Right cardiac atrium (tissue), 5 donors: ENCODE measurements at regions not wholly inside any gene's neighbourhood (a gene's known extent, or its start where the extent isn't known, plus 50 kb on each side); places are given as distances from the start of the nearest gene placed in this dataset.
"Not testable (repeated sequence)": the region's sequence is repeated elsewhere in the genome, so short reads cannot be mapped to it uniquely, and the experiment has no call there.

Source experiments
- ATAC-seq, 2 donors: fragments of 200-7000 bp; cut with Tn5 transposase; one replicate each; pipeline versions ENCODE4 v1.8.0 to v1.9.1; 2020; ENCODE audit warnings: moderate library complexity in 2 of 2, mild to moderate bottlenecking in 1 of 2
- DNase-seq, 3 donors: peaks; one replicate each; pipeline ENCODE4 v3.0.0-alpha.2; 2020
- H3K27ac ChIP-seq: one replicate; pipeline ENCODE4 v1.5.1; 2013; ENCODE audit warnings: mild to moderate bottlenecking, low read length, control low read depth, moderate library complexity
- H3K27me3 ChIP-seq: one replicate; pipeline ENCODE4 v1.6.1; 2013; ENCODE audit not compliant: control insufficient read depth, insufficient read depth
- H3K4me1 ChIP-seq: one replicate; pipeline ENCODE4 v1.6.1; 2013; ENCODE audit warnings: low read length; ENCODE audit not compliant: control insufficient read depth, insufficient read depth
- H3K4me3 ChIP-seq: one replicate; pipeline ENCODE4 v1.5.1; 2013; ENCODE audit warnings: low read length, control low read depth
- H3K9me3 ChIP-seq: one replicate; pipeline ENCODE4 v1.6.1; 2013; ENCODE audit warnings: low read length; ENCODE audit not compliant: control insufficient read depth
- WGBS: extraction: QIAGEN DNeasy Blood & Tissue Kit; methylation state at CpG from one replicate; pipeline ENCODE4 v1.1.7; 2013; 5-methylcytosine and 5-hydroxymethylcytosine counted together
- intact Hi-C, 4 donors: fragments of 100-400 bp; cut with DNase I; formaldehyde crosslinking; loops; one replicate each; pipeline versions ENCODE4 v1.11.0 to v1.14.0; 2022 to 2023
- donor health status: healthy with polysubstance abuse.
- donor health status: DM: no; HTN: yes; CAD: no.
- donor health status: DM: no; HTN: no; CAD: no.
- donor health status: DM: no; HTN: yes; CAD: no; lungs with severe emphysema.
- donor health status: DM: yes; HTN: yes; CAD: no.

DNA sequence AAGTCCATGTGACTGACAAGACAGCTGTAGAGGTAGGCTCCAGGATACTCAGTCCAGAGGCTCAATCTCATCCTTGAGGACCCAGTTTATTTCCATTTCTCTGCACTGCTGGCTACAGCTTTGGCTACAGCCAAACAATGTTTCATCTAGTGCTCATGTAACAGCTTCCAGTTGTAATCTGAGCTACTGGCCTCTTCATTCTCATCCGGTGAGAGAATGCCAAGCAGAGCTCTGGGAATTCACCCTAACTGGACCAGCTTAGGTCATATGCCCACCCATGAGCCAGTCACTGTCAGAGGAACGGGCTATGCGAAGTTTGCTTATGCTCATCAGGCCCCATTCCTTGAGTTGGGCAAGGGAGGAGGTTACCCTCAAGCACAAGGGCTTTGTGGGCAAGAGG is 192.9 kb downstream of the EVX1 start:
- intact Hi-C loops = no loop called here
- ATAC-seq = no peak
- H3K4me3 ChIP-seq = no peak overlapping the region
- no peaks in the 10 kb centered on the region for H3K9me3 ChIP-seq
- H3K27me3 ChIP-seq = no peaks in the 10 kb centered on the region
- no peak overlapping the region for H3K27ac ChIP-seq
- no peaks in the 10 kb centered on the region for H3K4me1 ChIP-seq
- WGBS = 60% methylated on average over 3 of the region's 3 CpGs
- no peak for DNase-seq

DNA sequence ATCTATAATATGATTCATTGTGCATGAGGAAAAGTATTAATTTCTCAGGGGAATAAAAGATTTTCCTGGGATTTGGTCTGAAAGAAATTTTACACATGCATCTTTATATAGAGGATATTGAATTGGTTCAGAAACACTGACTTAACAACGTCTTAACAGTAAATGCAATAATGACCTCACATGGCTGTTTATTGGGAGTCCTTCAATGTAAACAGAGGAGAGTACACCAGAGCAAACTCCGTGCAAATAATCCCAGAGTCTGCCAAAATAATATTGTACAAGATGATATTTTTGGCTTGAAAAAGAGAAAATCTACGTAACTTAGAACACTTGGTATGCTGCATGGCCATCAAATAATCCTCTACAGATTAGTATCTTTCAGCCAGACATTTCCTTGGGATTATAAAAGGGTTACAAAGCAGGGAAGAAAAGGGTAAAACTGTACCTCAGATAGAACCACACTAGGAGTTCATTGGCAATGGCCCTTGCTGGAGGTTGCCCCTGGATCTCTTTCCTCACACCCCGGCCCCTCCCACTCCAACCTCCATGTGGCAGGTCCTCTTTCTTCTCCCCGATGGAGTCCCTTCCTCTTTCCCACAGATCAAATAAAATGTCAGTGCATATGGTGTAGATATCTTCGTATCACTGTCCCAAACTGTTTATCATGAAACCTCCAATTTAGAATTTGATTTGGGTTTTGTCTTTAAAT is 196.4 kb downstream of the EVX1 start:
- 60% methylated on average over 6 of the region's 6 CpGs for WGBS
- no peaks in the 10 kb centered on the region for H3K27me3 ChIP-seq
- no peaks in the 10 kb centered on the region for H3K9me3 ChIP-seq
- intact Hi-C loops = no loop called here
- no peak overlapping the region for H3K27ac ChIP-seq
- DNase-seq = no peak
- no peaks in the 10 kb centered on the region for H3K4me1 ChIP-seq
- H3K4me3 ChIP-seq = no peak overlapping the region
- no peak for ATAC-seq

- H3K4me1 ChIP-seq = no peaks in the 10 kb centered on the region
- no peak for DNase-seq
- ATAC-seq = no peak
- no peak overlapping the region for H3K27ac ChIP-seq
- no peaks in the 10 kb centered on the region for H3K27me3 ChIP-seq
- intact Hi-C loops = no loop called here
- no peak overlapping the region for H3K4me3 ChIP-seq
- no peaks in the 10 kb centered on the region for H3K9me3 ChIP-seq
These were observed 199.9 kb downstream of the EVX1 start for GRCh38 chr7:27442455-27442854.

- DNase-seq, H3K4me3 ChIP-seq, H3K27me3 ChIP-seq, intact Hi-C loops, ATAC-seq, H3K27ac ChIP-seq, H3K4me1 ChIP-seq, H3K9me3 ChIP-seq: not testable (repeated sequence)
- 41% methylated on average over 8 of the region's 8 CpGs for whole genome bisulfite sequencing
These were observed 206.4 kb downstream of the EVX1 start for GRCh38 chr7:27449046-27449445.

GRCh38 chr7:27453702-27454405 is 208.8 kb downstream of the HIBADH start:
- intact Hi-C loops = no loop called here
- Histone ChIP-seq H3K27me3 (no peaks in the 10 kb centered on the region), H3K27ac (no peak overlapping the region), H3K9me3 (no peaks in the 10 kb centered on the region), H3K4me3 (no peak overlapping the region), H3K4me1 (no peaks in the 10 kb centered on the region)
- no peak for ATAC-seq
- WGBS = 63% methylated on average over 8 of the region's 8 CpGs
- no peak for DNase-seq

DNA sequence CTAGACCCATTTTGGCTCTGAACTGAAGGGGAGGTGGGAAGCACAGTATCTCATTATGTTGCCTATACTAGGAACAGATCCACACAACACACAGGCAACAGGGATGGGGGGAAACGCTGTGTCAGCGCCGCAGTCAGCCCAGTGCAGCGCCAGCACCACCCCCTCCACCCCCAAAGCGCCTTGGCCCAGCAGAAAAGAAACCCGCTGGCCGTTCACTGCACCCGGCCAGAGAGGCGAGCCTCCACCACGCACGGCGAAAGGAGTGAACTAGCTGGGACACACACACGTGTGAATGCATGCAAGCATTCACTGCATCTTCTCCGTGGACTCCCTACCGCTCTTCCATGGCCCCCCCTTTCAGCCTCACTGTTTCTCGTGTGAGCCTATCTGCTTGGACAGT is 205.6 kb downstream of the HIBADH start:
- DNase-seq = peak in 2 of 3 donors; percentile 59 to 67
- H3K4me1 ChIP-seq, H3K9me3 ChIP-seq, H3K27me3 ChIP-seq, H3K4me3 ChIP-seq, H3K27ac ChIP-seq, intact Hi-C loops: not testable (repeated sequence)
- peak; percentile 64 to 72 for ATAC-seq
- 44% methylated on average over 16 of the region's 16 CpGs for WGBS

DNA sequence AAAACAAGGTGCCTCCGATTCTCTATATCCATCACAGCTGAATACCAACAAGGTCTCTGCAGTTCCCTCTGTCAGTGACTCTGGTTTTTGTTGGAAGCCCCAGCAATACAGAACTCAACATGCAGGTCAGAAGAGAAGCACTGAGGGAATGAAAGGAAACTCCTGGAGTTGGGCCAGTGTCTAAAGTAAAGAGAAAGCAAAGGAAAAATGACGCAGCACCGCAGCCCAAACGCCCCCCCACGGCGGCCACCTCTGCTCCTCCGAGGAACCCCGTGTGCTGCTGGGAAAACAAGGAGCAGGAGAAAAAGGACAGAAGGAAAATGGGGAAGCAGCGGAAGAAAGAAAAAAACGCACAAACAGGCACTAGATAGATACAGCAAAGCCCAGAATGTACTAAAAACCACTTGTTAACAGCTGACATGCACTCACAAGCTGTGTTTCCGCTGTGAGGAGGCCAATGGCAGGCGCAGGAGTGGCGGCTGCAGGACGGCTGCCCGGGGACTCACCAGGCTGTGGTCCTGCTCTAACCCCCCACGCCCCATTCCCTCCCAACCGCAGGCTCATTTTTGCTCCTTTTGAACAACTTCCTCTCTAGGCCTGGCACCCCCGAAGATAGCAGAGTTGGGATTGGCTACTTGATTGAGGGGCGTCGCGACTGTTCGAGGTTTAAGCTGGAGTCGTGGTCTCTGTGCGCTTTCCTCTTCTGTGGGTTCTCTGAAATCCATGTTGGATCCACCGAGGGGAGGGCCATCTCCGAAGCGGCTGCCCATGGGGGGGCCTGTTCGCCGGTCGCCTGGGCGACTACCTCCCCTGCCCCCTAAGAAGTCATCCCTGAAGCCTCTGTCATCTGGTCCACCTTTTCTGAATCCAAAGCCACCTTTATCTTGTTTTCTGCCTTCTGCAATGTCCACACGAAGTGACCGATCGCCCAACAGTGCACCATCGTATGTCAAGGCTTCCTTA is 204.8 kb downstream of the HIBADH start:
- peak; percentile 54 to 64 for ATAC-seq
- 77% methylated on average over 30 of the region's 35 CpGs for WGBS
- H3K4me1 ChIP-seq, intact Hi-C loops, H3K27ac ChIP-seq, H3K9me3 ChIP-seq, H3K4me3 ChIP-seq, DNase-seq, H3K27me3 ChIP-seq: not testable (repeated sequence)

DNA sequence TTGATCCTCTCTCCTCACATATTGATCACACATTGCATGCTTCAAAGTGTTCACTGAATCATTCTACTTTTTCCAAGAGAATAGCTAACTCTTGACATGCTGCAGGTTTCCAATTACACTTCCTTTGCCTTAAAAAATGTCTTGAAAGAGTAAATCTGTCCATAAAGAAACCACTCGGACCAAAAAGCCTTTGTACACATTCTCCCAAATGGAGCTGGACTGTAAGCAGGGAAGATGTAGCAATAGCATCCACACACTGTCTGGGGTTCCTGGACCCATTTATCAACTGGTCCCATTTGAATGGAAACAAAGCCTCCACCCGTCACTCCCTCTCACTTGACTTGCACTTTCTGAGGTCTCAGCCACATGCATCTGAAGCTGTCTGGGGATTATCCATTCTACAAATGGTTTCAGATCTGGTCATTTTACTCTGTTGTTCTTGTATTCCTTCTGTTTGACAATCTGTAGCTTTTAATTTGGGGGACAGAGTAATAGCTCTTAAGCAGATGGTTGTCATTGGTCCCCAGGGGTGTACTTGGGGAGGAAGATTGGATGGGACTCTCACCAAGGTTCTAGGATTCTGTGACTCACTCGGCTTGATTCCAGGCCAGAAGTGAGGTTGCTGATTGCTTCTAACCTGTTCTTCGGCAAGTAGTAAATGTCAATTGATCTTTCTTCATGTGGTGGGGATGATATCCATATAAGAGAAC is 203.5 kb downstream of the HIBADH start:
- WGBS = 61% methylated on average over 4 of the region's 4 CpGs
- intact Hi-C loops = no loop called here
- no peak for ATAC-seq
- peak in 1 of 3 donors; percentile 29 for DNase-seq
- Histone ChIP-seq H3K4me1 (peaks cover 2% of the 10 kb centered on the region), H3K27me3 (no peaks in the 10 kb centered on the region), H3K4me3 (no peak overlapping the region), H3K27ac (no peak overlapping the region), H3K9me3 (no peaks in the 10 kb centered on the region)

DNA sequence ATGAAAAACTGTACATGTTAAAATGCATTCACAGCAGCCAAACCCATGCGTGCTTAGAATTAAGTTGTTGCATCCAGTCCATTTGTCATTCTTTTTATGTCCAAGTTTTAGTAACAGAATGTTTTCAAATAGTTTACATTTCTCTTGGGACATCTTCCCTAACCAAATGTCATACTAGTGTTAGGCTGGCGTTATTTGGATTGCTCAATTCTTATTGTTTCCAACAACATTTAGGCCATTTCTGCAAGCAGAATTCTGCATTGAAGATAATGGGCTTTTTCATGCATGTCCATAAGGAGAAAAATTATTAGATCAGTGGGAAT is 203.0 kb downstream of the HIBADH start:
- no peak overlapping the region for H3K27ac ChIP-seq
- DNase-seq (no peak), ATAC-seq (peak in 1 of 2 donors; percentile 41)
- no peaks in the 10 kb centered on the region for H3K27me3 ChIP-seq
- 52% methylated on average over 2 of the region's 2 CpGs for WGBS
- intact Hi-C loops = no loop called here
- H3K9me3 ChIP-seq = no peaks in the 10 kb centered on the region
- H3K4me3 ChIP-seq = no peak overlapping the region
- H3K4me1 ChIP-seq = peaks cover 2% of the 10 kb centered on the region

- no peak overlapping the region for H3K4me3 ChIP-seq
- DNase-seq (no peak), ATAC-seq (no peak)
- H3K27ac ChIP-seq = no peak overlapping the region
- peaks cover 2% of the 10 kb centered on the region for H3K4me1 ChIP-seq
- no peaks in the 10 kb centered on the region for H3K9me3 ChIP-seq
- H3K27me3 ChIP-seq = no peaks in the 10 kb centered on the region
- intact Hi-C loops = no loop called here
- 56% methylated on average over 8 of the region's 8 CpGs for WGBS
These were observed 200.0 kb downstream of the HIBADH start for GRCh38 chr7:27462575-27463270.
